HEK293 (cell line): ENCODE measurements at regions not wholly inside any gene's neighbourhood (a gene's known extent, or its start where the extent isn't known, plus 50 kb on each side); places are given as distances from the start of the nearest gene placed in this dataset.

Source experiments
- BCL11B ChIP-seq: fragments of 450-650 bp; formaldehyde crosslinking; IDR thresholded peaks from 2 replicates; pipeline ENCODE4 v1.5.1; 2016; ENCODE audit warnings: low read depth, missing biosample characterization, missing genetic modification characterization
- CTCF ChIP-seq: fragments of 450-650 bp; formaldehyde crosslinking; IDR thresholded peaks from 2 replicates; pipeline ENCODE4 v1.5.1; 2016; ENCODE audit warnings: missing biosample characterization, missing genetic modification characterization
- PRDM6 ChIP-seq: fragments of 450-650 bp; formaldehyde crosslinking; IDR thresholded peaks from 2 replicates; pipeline ENCODE4 v1.5.1; 2017; ENCODE audit warnings: missing biosample characterization, missing genetic modification characterization
- TCF7L2 ChIP-seq: IDR thresholded peaks from 2 replicates; pipeline ENCODE4 v1.6.1; 2011; ENCODE audit warnings: low read depth, mild to moderate bottlenecking, inconsistent platforms, low read length, moderate library complexity, borderline replicate concordance
- YY2 ChIP-seq: fragments of 450-650 bp; formaldehyde crosslinking; IDR thresholded peaks from 2 replicates; pipeline ENCODE4 v1.5.1; 2016; ENCODE audit warnings: missing biosample characterization, missing genetic modification characterization
- ZNF223 ChIP-seq: fragments of 450-650 bp; formaldehyde crosslinking; IDR thresholded peaks from 2 replicates; pipeline ENCODE4 v1.5.1; 2016; ENCODE audit warnings: missing biosample characterization, missing genetic modification characterization
- ZNF24 ChIP-seq: fragments of 450-650 bp; formaldehyde crosslinking; IDR thresholded peaks from 2 replicates; pipeline ENCODE4 v1.5.1; 2016; ENCODE audit warnings: missing biosample characterization, missing genetic modification characterization
- ZNF274 ChIP-seq, 2 experiments: fragments of 200-500 bp in 1 of 2; fragments of 450-650 bp in 1 of 2; sonication (Bioruptor generic) in 1 of 2; formaldehyde crosslinking in 1 of 2; IDR thresholded peaks; 2 replicates each; pipeline versions ENCODE4 v1.5.1 to v1.6.1; 2014 to 2016; ENCODE audit warnings: borderline replicate concordance in 1 of 2, inconsistent platforms in 1 of 2, low read length in 1 of 2, missing biosample characterization in 1 of 2, missing genetic modification characterization in 1 of 2

- TF ChIP-seq CTCF (tag by site-specific recombination) = no peak
- no peak for TF ChIP-seq ZNF24 (tag by site-specific recombination)
- TF ChIP-seq ZNF223 = no peak
- TF ChIP-seq TCF7L2 = no peak
- no peak for TF ChIP-seq BCL11B
- TF ChIP-seq YY2 (tag by site-specific recombination) = no peak
- TF ChIP-seq ZNF274 (IDR thresholded peaks at IDR 0.05; ENCODE audit: low read length) = no peak
- TF ChIP-seq ZNF274 (tag by site-specific recombination; IDR thresholded peaks at IDR 0.05; ENCODE audit: borderline replicate concordance) = no peak
- no peak for TF ChIP-seq PRDM6
Observed at GRCh38 chr1:57820356-57821095, 396.7 kb upstream of the DAB1 start.
